Parathyroid adenoma (tissue), 2 donors: ENCODE measurements at regions not wholly inside any gene's neighbourhood (a gene's known extent, or its start where the extent isn't known, plus 50 kb on each side); places are given as distances from the start of the nearest gene placed in this dataset.

ENCODE experiments used
- H2AFZ ChIP-seq: fragments of 300-600 bp; sonication (generic); one replicate; pipeline ENCODE4 v1.7.0; 2017; ENCODE audit warnings: antibody characterized with exemption, mild to moderate bottlenecking
- H3K27ac ChIP-seq: fragments of 300-600 bp; sonication (generic); one replicate; pipeline ENCODE4 v1.7.0; 2017
- H3K27me3 ChIP-seq: fragments of 300-600 bp; sonication (generic); one replicate; pipeline ENCODE4 v1.7.0; 2017; ENCODE audit warnings: low read length; ENCODE audit not compliant: control insufficient read depth, insufficient read depth
- H3K36me3 ChIP-seq: fragments of 300-600 bp; sonication (generic); one replicate; pipeline ENCODE4 v1.7.0; 2017; ENCODE audit warnings: low read length; ENCODE audit not compliant: control insufficient read depth, insufficient read depth
- H3K4me1 ChIP-seq: fragments of 300-600 bp; sonication (generic); one replicate; pipeline ENCODE4 v1.7.0; 2017; ENCODE audit warnings: control low read depth
- H3K4me2 ChIP-seq: fragments of 300-600 bp; sonication (generic); one replicate; pipeline ENCODE4 v1.7.0; 2017; ENCODE audit warnings: low read length
- H3K4me3 ChIP-seq: fragments of 300-600 bp; sonication (generic); one replicate; pipeline ENCODE4 v1.7.0; 2017; ENCODE audit warnings: low read depth, low read length
- H3K79me2 ChIP-seq: fragments of 300-600 bp; sonication (generic); one replicate; pipeline ENCODE4 v1.7.0; 2017; ENCODE audit warnings: control low read depth
- H3K9ac ChIP-seq: fragments of 300-600 bp; sonication (generic); one replicate; pipeline ENCODE4 v1.7.0; 2017; ENCODE audit warnings: mild to moderate bottlenecking
- H3K9me3 ChIP-seq: fragments of 300-600 bp; sonication (generic); one replicate; pipeline ENCODE4 v1.7.0; 2017; ENCODE audit warnings: low read length; ENCODE audit not compliant: control insufficient read depth
- TF ChIP-seq, protein P1 (sequence below): fragments of 300-600 bp; sonication (generic); IDR thresholded peaks from one replicate; pipeline ENCODE4 v1.7.0; 2017; ENCODE audit warnings: antibody characterized with exemption, mild to moderate bottlenecking
- donor health status: primary hyperparathyroidism.

- Histone ChIP-seq H3K9ac (no peak overlapping the region), H3K27ac (no peak overlapping the region), H3K79me2 (no peaks in the 10 kb centered on the region), H3K27me3 (no peaks in the 10 kb centered on the region), H3K4me2 (no peak overlapping the region), H3K4me1 (no peaks in the 10 kb centered on the region), H2AFZ (no peak overlapping the region), H3K4me3 (no peak overlapping the region), H3K9me3 (no peaks in the 10 kb centered on the region), H3K36me3 (no peaks in the 10 kb centered on the region)
- TF ChIP-seq, protein P1, sequence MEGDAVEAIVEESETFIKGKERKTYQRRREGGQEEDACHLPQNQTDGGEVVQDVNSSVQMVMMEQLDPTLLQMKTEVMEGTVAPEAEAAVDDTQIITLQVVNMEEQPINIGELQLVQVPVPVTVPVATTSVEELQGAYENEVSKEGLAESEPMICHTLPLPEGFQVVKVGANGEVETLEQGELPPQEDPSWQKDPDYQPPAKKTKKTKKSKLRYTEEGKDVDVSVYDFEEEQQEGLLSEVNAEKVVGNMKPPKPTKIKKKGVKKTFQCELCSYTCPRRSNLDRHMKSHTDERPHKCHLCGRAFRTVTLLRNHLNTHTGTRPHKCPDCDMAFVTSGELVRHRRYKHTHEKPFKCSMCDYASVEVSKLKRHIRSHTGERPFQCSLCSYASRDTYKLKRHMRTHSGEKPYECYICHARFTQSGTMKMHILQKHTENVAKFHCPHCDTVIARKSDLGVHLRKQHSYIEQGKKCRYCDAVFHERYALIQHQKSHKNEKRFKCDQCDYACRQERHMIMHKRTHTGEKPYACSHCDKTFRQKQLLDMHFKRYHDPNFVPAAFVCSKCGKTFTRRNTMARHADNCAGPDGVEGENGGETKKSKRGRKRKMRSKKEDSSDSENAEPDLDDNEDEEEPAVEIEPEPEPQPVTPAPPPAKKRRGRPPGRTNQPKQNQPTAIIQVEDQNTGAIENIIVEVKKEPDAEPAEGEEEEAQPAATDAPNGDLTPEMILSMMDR = no peak
Measured at GRCh38 chr10:8416192-8416701, 361.8 kb downstream of the GATA3 start.

DNA sequence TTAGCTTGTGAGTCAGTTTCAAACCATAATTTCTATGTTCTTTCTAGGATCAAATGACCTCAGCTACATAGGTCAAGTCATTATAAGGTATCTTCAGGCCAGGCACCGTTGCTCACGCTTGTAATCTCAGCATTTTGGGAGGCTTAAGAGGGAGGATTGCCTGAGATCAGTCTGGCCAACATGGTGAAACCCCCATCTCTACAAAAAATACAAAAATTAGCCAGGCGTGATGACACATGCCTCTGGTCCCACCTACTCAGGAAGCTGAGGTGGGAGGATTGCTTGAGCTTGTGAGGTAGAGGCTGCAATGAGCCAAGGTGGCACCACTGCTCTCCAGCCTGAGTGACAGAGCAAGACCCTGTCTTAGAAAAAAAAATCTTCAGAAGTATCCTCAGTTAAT is 362.3 kb downstream of the GATA3 start:
- no peaks in the 10 kb centered on the region for H3K9me3 ChIP-seq
- H3K4me1 ChIP-seq = no peaks in the 10 kb centered on the region
- no peak overlapping the region for H3K4me2 ChIP-seq
- no peak overlapping the region for H3K4me3 ChIP-seq
- H3K79me2 ChIP-seq = no peaks in the 10 kb centered on the region
- no peaks in the 10 kb centered on the region for H3K27me3 ChIP-seq
- H3K27ac ChIP-seq = no peak overlapping the region
- no peak overlapping the region for H3K9ac ChIP-seq
- TF ChIP-seq, protein P1 = no peak
- H2AFZ ChIP-seq = no peak overlapping the region
- H3K36me3 ChIP-seq = no peaks in the 10 kb centered on the region

GRCh38 chr10:8417631-8418030 is 363.1 kb downstream of the GATA3 start:
- H2AFZ ChIP-seq = no peak overlapping the region
- TF ChIP-seq, protein P1 = no peak

DNA sequence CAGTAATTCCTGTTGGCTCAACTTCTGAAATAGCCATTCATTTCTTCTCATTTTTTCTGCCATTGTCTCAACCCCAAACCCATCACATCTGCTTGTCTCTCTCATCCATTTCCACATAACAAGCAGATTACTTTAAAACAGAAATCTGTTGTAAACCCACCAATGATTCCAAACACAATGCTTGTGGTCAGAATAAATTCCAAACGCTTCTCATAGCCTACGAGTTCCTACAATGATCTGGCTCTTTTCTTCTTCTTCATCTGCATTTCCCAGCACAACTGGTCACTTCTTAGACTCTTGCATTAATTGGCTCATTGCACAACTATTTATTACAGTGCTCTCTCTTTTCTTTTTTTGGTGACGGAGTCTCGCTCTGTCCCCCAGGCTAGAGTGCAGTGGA is 364.1 kb downstream of the GATA3 start:
- no peaks in the 10 kb centered on the region for H3K36me3 ChIP-seq
- TF ChIP-seq, protein P1 = no peak
- H3K4me1 ChIP-seq = no peaks in the 10 kb centered on the region
- no peak overlapping the region for H3K4me3 ChIP-seq
- H3K27ac ChIP-seq = no peak overlapping the region
- no peaks in the 10 kb centered on the region for H3K79me2 ChIP-seq
- no peak overlapping the region for H3K9ac ChIP-seq
- no peak overlapping the region for H3K4me2 ChIP-seq
- H3K9me3 ChIP-seq = no peaks in the 10 kb centered on the region
- no peak overlapping the region for H2AFZ ChIP-seq
- no peaks in the 10 kb centered on the region for H3K27me3 ChIP-seq

More at GRCh38 chr10:8417631-8418030, 363.1 kb downstream of the GATA3 start:
- Histone ChIP-seq H3K4me1 (no peaks in the 10 kb centered on the region), H3K27me3 (no peaks in the 10 kb centered on the region), H3K36me3 (no peaks in the 10 kb centered on the region), H3K9ac (no peak overlapping the region), H3K27ac (no peak overlapping the region), H3K9me3 (no peaks in the 10 kb centered on the region), H3K4me2 (no peak overlapping the region), H3K79me2 (no peaks in the 10 kb centered on the region), H3K4me3 (no peak overlapping the region)

GRCh38 chr10:8420182-8420581 is 365.7 kb downstream of the GATA3 start:
- Histone ChIP-seq H3K9ac (no peak overlapping the region), H3K27ac (no peak overlapping the region), H3K4me2 (no peak overlapping the region), H3K4me3 (no peak overlapping the region), H3K9me3 (no peaks in the 10 kb centered on the region), H3K27me3 (no peaks in the 10 kb centered on the region), H3K79me2 (no peaks in the 10 kb centered on the region), H3K36me3 (no peaks in the 10 kb centered on the region), H2AFZ (no peak overlapping the region), H3K4me1 (no peaks in the 10 kb centered on the region)
- TF ChIP-seq, protein P1 = no peak
